ENCODE measurements at regions not wholly inside any gene's neighbourhood (a gene's known extent, or its start where the extent isn't known, plus 50 kb on each side); places are given as distances from the start of the nearest gene placed in this dataset.
A peak's percentile ranks its signal among the peaks of the same experiment; 100 is the strongest.
"Not testable (repeated sequence)": the region's sequence is repeated elsewhere in the genome, so short reads cannot be mapped to it uniquely, and the experiment has no call there.

DNA sequence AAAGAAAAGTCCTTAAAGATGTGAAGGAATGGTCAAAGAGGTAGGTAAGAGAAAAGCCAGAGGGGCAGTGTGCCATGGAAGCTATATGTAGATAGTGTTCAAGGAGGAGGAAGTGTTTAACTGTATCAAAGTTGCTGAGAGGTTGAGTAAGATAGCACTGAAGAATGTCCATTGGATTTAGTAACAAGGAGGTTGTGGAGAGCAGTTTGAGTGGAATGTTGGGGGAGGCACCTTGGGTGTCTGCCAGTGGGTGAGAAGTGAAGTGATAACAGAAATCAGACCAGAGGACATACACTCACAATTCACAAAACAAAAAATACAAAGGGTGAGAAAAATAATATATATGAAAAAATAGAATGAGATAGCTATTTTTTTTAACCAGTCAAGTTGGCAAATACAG lies 121.3 kb upstream of the AMOT start:
- no peak for DNase-seq (ENCODE audit: extremely low read depth, low read depth)

DNA sequence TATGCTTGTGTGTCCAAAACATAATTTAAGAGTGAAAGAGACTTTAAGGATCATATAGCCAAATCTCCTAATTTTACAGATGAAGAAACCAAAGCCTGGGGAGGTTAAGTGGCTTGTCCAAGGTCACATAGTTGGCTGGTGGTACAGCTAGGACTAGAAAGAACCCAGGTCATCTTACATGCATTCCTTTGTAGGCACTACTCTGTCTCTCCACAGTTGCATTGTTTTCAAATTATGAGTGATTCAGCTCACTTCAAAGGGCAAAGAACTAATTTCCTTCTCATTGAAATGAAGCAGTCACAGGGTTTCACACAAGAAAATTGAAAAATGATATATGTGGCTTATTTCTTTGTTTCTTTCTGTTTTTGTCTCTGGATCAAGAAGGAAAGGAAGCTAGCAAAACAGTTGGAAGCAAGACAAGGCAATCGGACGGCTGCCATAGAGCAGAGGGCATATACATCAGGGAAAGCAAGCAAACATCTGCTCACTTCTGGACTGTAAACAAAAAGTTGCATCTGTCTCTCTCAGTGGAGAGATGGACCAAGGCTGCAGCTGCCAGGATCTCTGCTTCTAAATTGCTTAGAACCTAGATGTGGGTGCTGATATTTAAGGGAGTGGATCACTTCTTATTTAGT lies 107.5 kb upstream of the AMOT start:
- DNase-seq (ENCODE audit: extremely low read depth, low read depth), result no peak

GRCh38 chrX:112946227-112946626 lies 105.6 kb upstream of the AMOT start:
- no peak for DNase-seq (ENCODE audit: extremely low read depth, low read depth)

DNA sequence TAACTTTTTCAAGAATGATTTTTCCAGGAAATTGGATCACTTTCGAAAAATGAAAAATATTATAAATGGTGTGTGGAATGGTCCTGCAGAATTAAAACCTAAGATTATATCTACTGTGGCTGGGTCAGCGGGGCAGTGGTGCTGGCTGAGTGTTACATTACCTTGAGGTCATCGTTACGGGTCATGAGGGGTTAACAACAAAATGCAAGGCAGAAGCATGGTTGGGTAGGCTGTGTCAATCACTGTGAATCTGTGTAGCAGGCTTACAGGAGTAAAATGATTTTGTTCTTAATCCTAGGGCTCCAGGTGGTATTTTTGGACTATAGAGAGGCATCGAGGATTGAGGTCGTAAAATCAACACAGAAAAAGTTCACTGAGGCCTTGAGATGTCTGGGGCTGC lies 105.2 kb upstream of the AMOT start:
- no peak for DNase-seq (ENCODE audit: extremely low read depth, low read depth)

- peak; percentile 1 for DNase-seq (ENCODE audit: extremely low read depth, low read depth)
Observed at GRCh38 chrX:112941209-112941837, 100.7 kb upstream of the AMOT start.

- DNase-seq (ENCODE audit: extremely low read depth, low read depth), result no peak
Observed at GRCh38 chrX:112935029-112935428, 94.4 kb upstream of the AMOT start.

DNA sequence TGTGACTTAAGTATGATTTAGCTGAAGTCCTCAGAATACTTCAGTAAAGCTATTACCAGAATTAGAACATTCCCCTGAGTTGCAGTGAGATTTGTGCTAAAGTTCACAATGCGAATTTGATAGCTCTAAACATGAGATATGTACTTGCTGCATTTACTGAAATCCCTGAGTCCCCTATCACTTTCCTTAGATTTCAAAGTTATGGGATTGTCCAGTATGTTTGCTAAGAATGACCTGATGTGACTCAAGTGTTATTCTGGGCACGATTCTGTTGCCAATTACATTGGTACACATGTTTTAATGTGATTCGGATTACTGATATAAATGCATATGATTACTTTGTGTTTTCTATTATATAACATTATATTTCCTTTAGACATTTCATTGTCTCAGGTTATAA lies 91.3 kb upstream of the AMOT start:
- DNase-seq (ENCODE audit: extremely low read depth, low read depth), result no peak

GRCh38 chrX:112931478-112931877 lies 90.8 kb upstream of the AMOT start:
- DNase-seq (ENCODE audit: extremely low read depth, low read depth), result no peak

- DNase-seq (ENCODE audit: extremely low read depth, low read depth), result not testable (repeated sequence)
Observed at GRCh38 chrX:112923381-112923780, 82.8 kb upstream of the AMOT start.

GRCh38 chrX:112913807-112914206 lies 73.2 kb upstream of the AMOT start:
- DNase-seq (ENCODE audit: extremely low read depth, low read depth), result no peak

- no peak for DNase-seq (ENCODE audit: extremely low read depth, low read depth)
Observed at GRCh38 chrX:112910418-112910817, 69.8 kb upstream of the AMOT start.

GRCh38 chrX:112901869-112902725 lies 61.5 kb upstream of the AMOT start:
- no peak for DNase-seq (ENCODE audit: extremely low read depth, low read depth)

GRCh38 chrX:112896051-112896450 lies 55.4 kb upstream of the AMOT start:
- DNase-seq (ENCODE audit: extremely low read depth, low read depth), result no peak

Small RNA genes in the stretch of these regions (small RNA-seq; reads per million reads assigned to genes)
- 0 reads per million in 2 experiments for gene AL031183.1
- gene RF00012, result 0 to 0.12 reads per million in 2 experiments
- 0 to 0.06 reads per million in 2 experiments for gene RF00088
- 0 reads per million in 2 experiments for gene RN7SL93P
- 0 reads per million in 2 experiments for gene RNU1-57P
- gene RNU6-1015P, result 0 reads per million in 2 experiments
